ENCODE measurements at regions not wholly inside any gene's neighbourhood (a gene's known extent, or its start where the extent isn't known, plus 50 kb on each side); places are given as distances from the start of the nearest gene placed in this dataset.

- Mint-ChIP-seq H3K36me3 (ENCODE audit: insufficient read depth, unreplicated experiment) (no peaks in the 10 kb centered on the region), H3K27me3 (ENCODE audit: unreplicated experiment) (no peaks in the 10 kb centered on the region)
Observed at GRCh38 chr18:42338683-42339082, 383.6 kb downstream of the PIK3C3 start.

GRCh38 chr18:42339372-42339771, 384.3 kb downstream of the PIK3C3 start:
- Mint-ChIP-seq H3K36me3 (ENCODE audit: insufficient read depth, unreplicated experiment) (no peaks in the 10 kb centered on the region), H3K27me3 (ENCODE audit: unreplicated experiment) (no peaks in the 10 kb centered on the region), H3K4me3 (ENCODE audit: low read depth, unreplicated experiment) (no peak overlapping the region), H3K4me1 (ENCODE audit: low read depth, unreplicated experiment) (no peaks in the 10 kb centered on the region), H3K27ac (ENCODE audit: unreplicated experiment) (no peak overlapping the region), H3K9me3 (ENCODE audit: low read depth, unreplicated experiment) (peaks cover 24% of the 10 kb centered on the region)
- CTCF ChIA-PET, result no interaction called here
- DNase-seq, result no peak
- intact Hi-C loops (cut with micrococcal nuclease; ENCODE audit: unreplicated experiment), result no loop called here
- BruUV-seq (replicated peaks), result no TSS peak
- TF ChIP-seq CTCF (IDR thresholded peaks at IDR 0.05; ENCODE audit: unreplicated experiment), result no peak

More at GRCh38 chr18:42338683-42339082, 383.6 kb downstream of the PIK3C3 start:
- no peak for TF ChIP-seq CTCF (IDR thresholded peaks at IDR 0.05; ENCODE audit: unreplicated experiment)
- CTCF ChIA-PET, result interaction anchor here (0.6 kb wide), 1 partner anchor 249 kb away, joined by 3 read pairs; no protein-coding TSS in a partner anchor
- Mint-ChIP-seq H3K9me3 (ENCODE audit: low read depth, unreplicated experiment) (peaks cover 24% of the 10 kb centered on the region), H3K4me1 (ENCODE audit: low read depth, unreplicated experiment) (no peaks in the 10 kb centered on the region), H3K27ac (ENCODE audit: unreplicated experiment) (no peak overlapping the region), H3K4me3 (ENCODE audit: low read depth, unreplicated experiment) (no peak overlapping the region)
- no peak for DNase-seq
- BruUV-seq (replicated peaks), result no TSS peak
- intact Hi-C loops (cut with micrococcal nuclease; ENCODE audit: unreplicated experiment), result no loop called here

GRCh38 chr18:42340423-42341009, 385.5 kb downstream of the PIK3C3 start:
- H3K4me1 Mint-ChIP-seq (ENCODE audit: low read depth, unreplicated experiment), result no peaks in the 10 kb centered on the region
- TF ChIP-seq CTCF (IDR thresholded peaks at IDR 0.05; ENCODE audit: unreplicated experiment), result no peak
- DNase-seq, result no peak
- no peaks in the 10 kb centered on the region for H3K27me3 Mint-ChIP-seq (ENCODE audit: unreplicated experiment)
- BruUV-seq (replicated peaks), result no TSS peak
- H3K4me3 Mint-ChIP-seq (ENCODE audit: low read depth, unreplicated experiment), result no peak overlapping the region
- no peaks in the 10 kb centered on the region for H3K36me3 Mint-ChIP-seq (ENCODE audit: insufficient read depth, unreplicated experiment)
- H3K27ac Mint-ChIP-seq (ENCODE audit: unreplicated experiment), result no peak overlapping the region
- peaks cover 18% of the 10 kb centered on the region for H3K9me3 Mint-ChIP-seq (ENCODE audit: low read depth, unreplicated experiment)
- intact Hi-C loops (cut with micrococcal nuclease; ENCODE audit: unreplicated experiment), result no loop called here
- CTCF ChIA-PET, result interaction anchor here (0.7 kb wide), 1 partner anchor 1938 kb away, joined by 6 read pairs; no protein-coding TSS in a partner anchor

GRCh38 chr18:42341423-42341822, 386.4 kb downstream of the PIK3C3 start:
- no peak for TF ChIP-seq CTCF (IDR thresholded peaks at IDR 0.05; ENCODE audit: unreplicated experiment)
- no peak overlapping the region for H3K27ac Mint-ChIP-seq (ENCODE audit: unreplicated experiment)
- H3K9me3 Mint-ChIP-seq (ENCODE audit: low read depth, unreplicated experiment), result peaks cover 14% of the 10 kb centered on the region
- no peak overlapping the region for H3K4me3 Mint-ChIP-seq (ENCODE audit: low read depth, unreplicated experiment)
- CTCF ChIA-PET, result no interaction called here
- DNase-seq, result no peak
- intact Hi-C loops (cut with micrococcal nuclease; ENCODE audit: unreplicated experiment), result no loop called here
- no peaks in the 10 kb centered on the region for H3K4me1 Mint-ChIP-seq (ENCODE audit: low read depth, unreplicated experiment)
- no peaks in the 10 kb centered on the region for H3K27me3 Mint-ChIP-seq (ENCODE audit: unreplicated experiment)
- no TSS peak for BruUV-seq (replicated peaks)
- no peaks in the 10 kb centered on the region for H3K36me3 Mint-ChIP-seq (ENCODE audit: insufficient read depth, unreplicated experiment)
